ENCODE measurements at regions not wholly inside any gene's neighbourhood (a gene's known extent, or its start where the extent isn't known, plus 50 kb on each side); places are given as distances from the start of the nearest gene placed in this dataset.

GRCh38 chr21:26679284-26679683, 106.2 kb upstream of the CYYR1 start:
- no peak for TF ChIP-seq JUND (IDR thresholded peaks at IDR 0.05; ENCODE audit: low read depth)
- no peak for DNase-seq (ENCODE audit: low read depth in 1 of 2, low spot score in 1 of 2)
- in situ Hi-C loops (cut with HindIII; ENCODE audit: low pct_unique_long_range_greater_than_20kb, low sequenced_read_pairs): no loop called here

GRCh38 chr21:26674323-26674722, 101.2 kb upstream of the CYYR1 start:
- no peak for TF ChIP-seq JUND (IDR thresholded peaks at IDR 0.05; ENCODE audit: low read depth)
- DNase-seq (ENCODE audit: low read depth in 1 of 2, low spot score in 1 of 2): no peak
- in situ Hi-C loops (cut with HindIII; ENCODE audit: low pct_unique_long_range_greater_than_20kb, low sequenced_read_pairs): no loop called here

- DNase-seq (ENCODE audit: low read depth in 1 of 2, low spot score in 1 of 2): no peak
- in situ Hi-C loops (cut with HindIII; ENCODE audit: low pct_unique_long_range_greater_than_20kb, low sequenced_read_pairs): no loop called here
- TF ChIP-seq JUND (IDR thresholded peaks at IDR 0.05; ENCODE audit: low read depth): no peak
Measured at GRCh38 chr21:26669215-26669764, 96.2 kb upstream of the CYYR1 start.

- no peak for DNase-seq (ENCODE audit: low read depth in 1 of 2, low spot score in 1 of 2)
- in situ Hi-C loops (cut with HindIII; ENCODE audit: low pct_unique_long_range_greater_than_20kb, low sequenced_read_pairs): no loop called here
- no peak for TF ChIP-seq JUND (IDR thresholded peaks at IDR 0.05; ENCODE audit: low read depth)
Measured at GRCh38 chr21:26659757-26660156, 86.7 kb upstream of the CYYR1 start.

GRCh38 chr21:26659182-26659581, 86.1 kb upstream of the CYYR1 start:
- in situ Hi-C loops (cut with HindIII; ENCODE audit: low pct_unique_long_range_greater_than_20kb, low sequenced_read_pairs): no loop called here
- TF ChIP-seq JUND (IDR thresholded peaks at IDR 0.05; ENCODE audit: low read depth): no peak
- no peak for DNase-seq (ENCODE audit: low read depth in 1 of 2, low spot score in 1 of 2)

- TF ChIP-seq JUND (IDR thresholded peaks at IDR 0.05; ENCODE audit: low read depth): no peak
- DNase-seq (ENCODE audit: low read depth in 1 of 2, low spot score in 1 of 2): no peak
- in situ Hi-C loops (cut with HindIII; ENCODE audit: low pct_unique_long_range_greater_than_20kb, low sequenced_read_pairs): no loop called here
Measured at GRCh38 chr21:26655460-26655859, 82.4 kb upstream of the CYYR1 start.

- no peak for TF ChIP-seq JUND (IDR thresholded peaks at IDR 0.05; ENCODE audit: low read depth)
- in situ Hi-C loops (cut with HindIII; ENCODE audit: low pct_unique_long_range_greater_than_20kb, low sequenced_read_pairs): no loop called here
Measured at GRCh38 chr21:26653430-26653829, 80.3 kb upstream of the CYYR1 start.

GRCh38 chr21:26652854-26653253, 79.8 kb upstream of the CYYR1 start:
- in situ Hi-C loops (cut with HindIII; ENCODE audit: low pct_unique_long_range_greater_than_20kb, low sequenced_read_pairs): no loop called here
- TF ChIP-seq JUND (IDR thresholded peaks at IDR 0.05; ENCODE audit: low read depth): no peak
- no peak for DNase-seq (ENCODE audit: low read depth in 1 of 2, low spot score in 1 of 2)

More at GRCh38 chr21:26653430-26653829, 80.3 kb upstream of the CYYR1 start:
- DNase-seq (ENCODE audit: low read depth in 1 of 2, low spot score in 1 of 2): no peak

GRCh38 chr21:26641062-26641461, 68.0 kb upstream of the CYYR1 start:
- no peak for TF ChIP-seq JUND (IDR thresholded peaks at IDR 0.05; ENCODE audit: low read depth)
- DNase-seq (ENCODE audit: low read depth in 1 of 2, low spot score in 1 of 2): no peak
- in situ Hi-C loops (cut with HindIII; ENCODE audit: low pct_unique_long_range_greater_than_20kb, low sequenced_read_pairs): no loop called here

- TF ChIP-seq JUND (IDR thresholded peaks at IDR 0.05; ENCODE audit: low read depth): no peak
- in situ Hi-C loops (cut with HindIII; ENCODE audit: low pct_unique_long_range_greater_than_20kb, low sequenced_read_pairs): no loop called here
- DNase-seq (ENCODE audit: low read depth in 1 of 2, low spot score in 1 of 2): no peak
Measured at GRCh38 chr21:26637201-26637745, 64.2 kb upstream of the CYYR1 start.

- DNase-seq (ENCODE audit: low read depth in 1 of 2, low spot score in 1 of 2): no peak
- in situ Hi-C loops (cut with HindIII; ENCODE audit: low pct_unique_long_range_greater_than_20kb, low sequenced_read_pairs): no loop called here
- TF ChIP-seq JUND (IDR thresholded peaks at IDR 0.05; ENCODE audit: low read depth): no peak
Measured at GRCh38 chr21:26635681-26636080, 62.6 kb upstream of the CYYR1 start.

- in situ Hi-C loops (cut with HindIII; ENCODE audit: low pct_unique_long_range_greater_than_20kb, low sequenced_read_pairs): no loop called here
- TF ChIP-seq JUND (IDR thresholded peaks at IDR 0.05; ENCODE audit: low read depth): no peak
- DNase-seq (ENCODE audit: low read depth in 1 of 2, low spot score in 1 of 2): no peak
Measured at GRCh38 chr21:26632691-26633090, 59.6 kb upstream of the CYYR1 start.

GRCh38 chr21:26626187-26626586, 53.1 kb upstream of the CYYR1 start:
- in situ Hi-C loops (cut with HindIII; ENCODE audit: low pct_unique_long_range_greater_than_20kb, low sequenced_read_pairs): no loop called here
- no peak for TF ChIP-seq JUND (IDR thresholded peaks at IDR 0.05; ENCODE audit: low read depth)
- no peak for DNase-seq (ENCODE audit: low read depth in 1 of 2, low spot score in 1 of 2)

GRCh38 chr21:26624983-26625519, 52.0 kb upstream of the CYYR1 start:
- TF ChIP-seq JUND (IDR thresholded peaks at IDR 0.05; ENCODE audit: low read depth): no peak

More at GRCh38 chr21:26624983-26625519, 52.0 kb upstream of the CYYR1 start:
- in situ Hi-C loops (cut with HindIII; ENCODE audit: low pct_unique_long_range_greater_than_20kb, low sequenced_read_pairs): no loop called here
- DNase-seq (ENCODE audit: low read depth in 1 of 2, low spot score in 1 of 2): no peak

Data from T47D (cell line).